ENCODE measurements at regions not wholly inside any gene's neighbourhood (a gene's known extent, or its start where the extent isn't known, plus 50 kb on each side); places are given as distances from the start of the nearest gene placed in this dataset.
"Not testable (repeated sequence)": the region's sequence is repeated elsewhere in the genome, so short reads cannot be mapped to it uniquely, and the experiment has no call there.

- H3K4me3 ChIP-seq (ENCODE audit: low read depth, low read length): no peak overlapping the region
- TF ChIP-seq CTCF (IDR thresholded peaks at IDR 0.05; ENCODE audit: low read depth, low read length): no peak
These were observed 1073.0 kb upstream of the FLRT2 start for GRCh38 chr14:84456946-84457345.

- no peak overlapping the region for H3K4me3 ChIP-seq (ENCODE audit: low read depth, low read length)
- TF ChIP-seq CTCF (IDR thresholded peaks at IDR 0.05; ENCODE audit: low read depth, low read length): no peak
These were observed 1071.1 kb upstream of the FLRT2 start for GRCh38 chr14:84458881-84459280.

GRCh38 chr14:84465880-84466279 is 1064.1 kb upstream of the FLRT2 start:
- no peak for TF ChIP-seq CTCF (IDR thresholded peaks at IDR 0.05; ENCODE audit: low read depth, low read length)
- no peak overlapping the region for H3K4me3 ChIP-seq (ENCODE audit: low read depth, low read length)

GRCh38 chr14:84468153-84468552 is 1061.8 kb upstream of the FLRT2 start:
- TF ChIP-seq CTCF (IDR thresholded peaks at IDR 0.05; ENCODE audit: low read depth, low read length): no peak
- no peak overlapping the region for H3K4me3 ChIP-seq (ENCODE audit: low read depth, low read length)

GRCh38 chr14:84477996-84478395 is 1051.9 kb upstream of the FLRT2 start:
- no peak for TF ChIP-seq CTCF (IDR thresholded peaks at IDR 0.05; ENCODE audit: low read depth, low read length)

GRCh38 chr14:84482256-84483071 is 1047.5 kb upstream of the FLRT2 start:
- no peak overlapping the region for H3K4me3 ChIP-seq (ENCODE audit: low read depth, low read length)
- no peak for TF ChIP-seq CTCF (IDR thresholded peaks at IDR 0.05; ENCODE audit: low read depth, low read length)

More at GRCh38 chr14:84477996-84478395, 1051.9 kb upstream of the FLRT2 start:
- no peak overlapping the region for H3K4me3 ChIP-seq (ENCODE audit: low read depth, low read length)

- TF ChIP-seq CTCF (IDR thresholded peaks at IDR 0.05; ENCODE audit: low read depth, low read length): no peak
These were observed 1046.9 kb upstream of the FLRT2 start for GRCh38 chr14:84483072-84483420.

GRCh38 chr14:84484243-84484642 is 1045.7 kb upstream of the FLRT2 start:
- not testable (repeated sequence) for H3K4me3 ChIP-seq (ENCODE audit: low read depth, low read length)

More at GRCh38 chr14:84483072-84483420, 1046.9 kb upstream of the FLRT2 start:
- no peak overlapping the region for H3K4me3 ChIP-seq (ENCODE audit: low read depth, low read length)

Data from WI38 (cell line).